HG02840 (cell line): ENCODE measurements at regions not wholly inside any gene's neighbourhood (a gene's known extent, or its start where the extent isn't known, plus 50 kb on each side); places are given as distances from the start of the nearest gene placed in this dataset.

ENCODE experiments used
- ATAC-seq: cut with Tn5 transposase; IDR thresholded peaks from one replicate; pipeline ENCODE4 v1.9.1; 2021; ENCODE audit warnings: mild to moderate bottlenecking, moderate library complexity, moderate number of reproducible peaks; ENCODE audit not compliant: unreplicated experiment, low FRiP score

GRCh38 chr4:14868426-14869395 lies 133.6 kb upstream of the CPEB2 start:
- ATAC-seq = no peak

- ATAC-seq = no peak
These were observed 130.4 kb upstream of the CPEB2 start for GRCh38 chr4:14871676-14872430.

GRCh38 chr4:14874990-14875389 lies 127.3 kb upstream of the CPEB2 start:
- no peak for ATAC-seq

GRCh38 chr4:14877246-14878225 lies 124.7 kb upstream of the CPEB2 start:
- ATAC-seq = no peak

- ATAC-seq = no peak
These were observed 123.6 kb upstream of the CPEB2 start for GRCh38 chr4:14878681-14879080.

- ATAC-seq = no peak
These were observed 122.6 kb upstream of the CPEB2 start for GRCh38 chr4:14879683-14880082.

GRCh38 chr4:14880805-14881204 lies 121.5 kb upstream of the CPEB2 start:
- no peak for ATAC-seq

GRCh38 chr4:14883166-14883565 lies 119.1 kb upstream of the CPEB2 start:
- no peak for ATAC-seq

GRCh38 chr4:14883661-14884060 lies 118.6 kb upstream of the CPEB2 start:
- no peak for ATAC-seq

GRCh38 chr4:14887842-14888433 lies 114.3 kb upstream of the CPEB2 start:
- ATAC-seq = no peak

- no peak for ATAC-seq
These were observed 113.3 kb upstream of the CPEB2 start for GRCh38 chr4:14888790-14889572.

GRCh38 chr4:14892563-14892962 lies 109.7 kb upstream of the CPEB2 start:
- no peak for ATAC-seq

- ATAC-seq = no peak
These were observed 108.6 kb upstream of the CPEB2 start for GRCh38 chr4:14893713-14894112.

GRCh38 chr4:14894392-14895292 lies 107.6 kb upstream of the CPEB2 start:
- ATAC-seq = no peak

GRCh38 chr4:14896656-14897175 lies 105.6 kb upstream of the CPEB2 start:
- ATAC-seq = no peak

GRCh38 chr4:14897217-14897616 lies 105.1 kb upstream of the CPEB2 start:
- ATAC-seq = no peak

- no peak for ATAC-seq
These were observed 103.3 kb upstream of the CPEB2 start for GRCh38 chr4:14898989-14899388.

- no peak for ATAC-seq
These were observed 99.9 kb upstream of the CPEB2 start for GRCh38 chr4:14902342-14902741.
